HCT116 (cell line): ENCODE measurements at regions not wholly inside any gene's neighbourhood (a gene's known extent, or its start where the extent isn't known, plus 50 kb on each side); places are given as distances from the start of the nearest gene placed in this dataset.
"Not testable (repeated sequence)": the region's sequence is repeated elsewhere in the genome, so short reads cannot be mapped to it uniquely, and the experiment has no call there.

Experiments used
- ATAC-seq: fragments of 200-7000 bp; cut with Tn5 transposase; 2 replicates; pipeline ENCODE4 v1.9.1; 2020; ENCODE audit warnings: mild to moderate bottlenecking, moderate library complexity
- BruUV-seq: library from RNA; stranded (reverse); fragments of 400-500 nt; replicated peaks from 2 replicates; lab custom pipeline; 2021; lab: Mats Ljungman, UMichigan
- CTCF ChIA-PET: fragments of 300-600 bp; sonication (Branson Sonifier 250); formaldehyde crosslinking; loops from one replicate; lab custom pipeline; 2021; ENCODE audit warnings: antibody characterized with exemption; lab: Charles Lee
- POLR2A ChIA-PET: fragments of 300-600, 350-600 bp; sonication (Branson Sonifier 250); formaldehyde crosslinking; loops from one replicate; lab custom pipeline; 2021; ENCODE audit warnings: antibody characterized with exemption; lab: Charles Lee
- RAD21 ChIA-PET, 2 experiments: fragments of 300-600 bp; sonication (Branson Sonifier 250); formaldehyde crosslinking; loops; one replicate each; lab custom pipeline; 2023; ENCODE audit warnings: low total read pairs in 2 of 2; ENCODE audit not compliant: uncharacterized antibody in 2 of 2, unreplicated experiment in 2 of 2, low non-redundant PET in 1 of 2; lab: Charles Lee
- DNase-seq: peaks from one replicate; pipeline ENCODE4 v3.0.0-alpha.2; 2010; ENCODE audit warnings: low read depth, low spot score
- H2AFZ ChIP-seq: fragments of 200-600 bp; shearing (Covaris generic), sonication (generic); 2 replicates; pipeline ENCODE4 v1.6.1; 2017; ENCODE audit warnings: low read depth, mixed run types, mixed read lengths, antibody characterized with exemption, low read length; ENCODE audit not compliant: poor library complexity, severe bottlenecking
- H3K27ac ChIP-seq: 2 replicates; pipeline ENCODE4 v1.5.1; 2012; ENCODE audit warnings: low read depth, low read length
- H3K27me3 ChIP-seq: fragments of 200-600 bp; sonication (generic); 2 replicates; pipeline ENCODE4 v1.6.1; 2016; ENCODE audit warnings: mixed run types, low read length, mixed read lengths; ENCODE audit not compliant: insufficient read depth
- H3K36me3 ChIP-seq, 2 experiments: fragments of 200-500 bp in 1 of 2; fragments of 200-600 bp in 1 of 2; sonication (Bioruptor generic) in 1 of 2; sonication (generic) in 1 of 2; 2 replicates each; pipeline versions ENCODE4 v1.5.1 to v1.6.1; 2014 to 2016; ENCODE audit warnings: low read length in 2 of 2, inconsistent platforms in 1 of 2, mixed read lengths in 1 of 2, mixed run types in 1 of 2; ENCODE audit not compliant: insufficient read depth in 2 of 2, control insufficient read depth in 1 of 2
- H3K4me1 ChIP-seq, 2 experiments: fragments of 200-600 bp in 1 of 2; sonication (generic) in 1 of 2; 2 replicates each; pipeline versions ENCODE4 v1.5.1 to v1.6.1; 2012 to 2017; ENCODE audit warnings: low read length in 2 of 2, inconsistent platforms in 1 of 2, mild to moderate bottlenecking in 1 of 2, mixed read lengths in 1 of 2, mixed run types in 1 of 2, moderate library complexity in 1 of 2; ENCODE audit not compliant: insufficient read depth in 2 of 2, control insufficient read depth in 1 of 2
- H3K4me2 ChIP-seq: fragments of 200-600 bp; sonication (generic); 2 replicates; pipeline ENCODE4 v1.6.1; 2017; ENCODE audit warnings: mixed run types, low read length, mixed read lengths
- H3K4me3 ChIP-seq, 2 experiments: fragments of 200-600 bp in 1 of 2; sonication (generic) in 1 of 2; replicated peaks in 1 of 2; 2 replicates each; pipeline ENCODE4 v1.5.1; 2011 to 2016; ENCODE audit warnings: low read length in 2 of 2, control low read depth in 1 of 2, low read depth in 1 of 2, mild to moderate bottlenecking in 1 of 2, mixed read lengths in 1 of 2, mixed run types in 1 of 2
- H3K79me2 ChIP-seq: fragments of 200-600 bp; sonication (generic); 2 replicates; pipeline ENCODE4 v1.6.1; 2017; ENCODE audit warnings: mild to moderate bottlenecking, mixed run types, low read length, moderate library complexity, mixed read lengths; ENCODE audit not compliant: insufficient read depth
- H3K9ac ChIP-seq: fragments of 200-600 bp; sonication (generic); 2 replicates; pipeline ENCODE4 v1.6.1; 2016; ENCODE audit warnings: low read length, mixed read lengths
- H3K9me2 ChIP-seq: fragments of 200-600 bp; sonication (generic), shearing (Covaris generic); 2 replicates; pipeline ENCODE4 v1.6.1; 2017; ENCODE audit warnings: mixed run types, mild to moderate bottlenecking, moderate library complexity; ENCODE audit not compliant: insufficient read depth
- H3K9me3 ChIP-seq, 2 experiments: fragments of 200-500 bp in 1 of 2; fragments of 200-600 bp in 1 of 2; sonication (Bioruptor generic) in 1 of 2; sonication (generic) in 1 of 2; 2 replicates each; pipeline ENCODE4 v1.6.1; 2014 to 2017; ENCODE audit warnings: low read length in 2 of 2, mixed read lengths in 2 of 2, inconsistent platforms in 1 of 2, low read depth in 1 of 2, mild to moderate bottlenecking in 1 of 2, mixed run types in 1 of 2, moderate library complexity in 1 of 2; ENCODE audit not compliant: control insufficient read depth in 1 of 2, insufficient read depth in 1 of 2
- H4K20me1 ChIP-seq: fragments of 200-600 bp; sonication (generic), shearing (Covaris generic); 2 replicates; pipeline ENCODE4 v1.6.1; 2017; ENCODE audit warnings: mixed run types, mild to moderate bottlenecking, moderate library complexity; ENCODE audit not compliant: insufficient read depth
- intact Hi-C: fragments of 100-400 bp; cut with micrococcal nuclease; formaldehyde crosslinking; loops from 2 replicates; pipeline ENCODE4 v1.10.0; 2022

DNA sequence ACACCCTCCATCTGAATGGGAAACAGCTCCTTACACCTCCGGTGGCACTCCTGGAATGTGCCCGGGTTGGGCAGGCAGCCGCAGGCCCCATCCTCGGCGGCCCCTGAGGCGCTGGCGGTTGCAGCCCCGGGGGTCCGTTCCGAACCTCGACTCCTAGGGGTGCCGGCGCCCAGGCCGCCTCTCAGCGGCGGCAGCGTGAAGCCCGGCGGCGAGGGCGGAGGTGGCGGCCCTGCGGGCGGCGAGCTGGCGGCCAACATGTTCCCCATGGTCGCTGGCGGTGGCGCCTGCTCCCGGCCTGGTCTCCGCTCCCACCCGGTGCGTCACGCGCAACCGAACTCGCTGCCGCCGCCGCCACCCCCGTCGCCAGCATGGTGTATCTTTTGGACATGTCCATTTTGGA is 165.2 kb downstream of the POTEH start:
- DNase-seq, H3K9ac ChIP-seq, H3K27me3 ChIP-seq, H3K79me2 ChIP-seq, H3K4me1 ChIP-seq, H3K4me3 ChIP-seq, H3K9me3 ChIP-seq, H4K20me1 ChIP-seq, POLR2A ChIA-PET, H2AFZ ChIP-seq, H3K9me2 ChIP-seq, intact Hi-C loops, CTCF ChIA-PET, BruUV-seq, H3K4me2 ChIP-seq, ATAC-seq, H3K36me3 ChIP-seq, H3K27ac ChIP-seq, RAD21 ChIA-PET: not testable (repeated sequence)

- ATAC-seq, BruUV-seq, intact Hi-C loops, POLR2A ChIA-PET, RAD21 ChIA-PET, H3K27ac ChIP-seq, H3K4me3 ChIP-seq, DNase-seq, H4K20me1 ChIP-seq, H3K9me2 ChIP-seq, H3K36me3 ChIP-seq, H3K9ac ChIP-seq, CTCF ChIA-PET, H3K4me1 ChIP-seq, H2AFZ ChIP-seq, H3K27me3 ChIP-seq, H3K9me3 ChIP-seq, H3K4me2 ChIP-seq, H3K79me2 ChIP-seq: not testable (repeated sequence)
These were observed 191.1 kb downstream of the POTEH start for GRCh38 chr22:15880926-15881325.

- H4K20me1 ChIP-seq, H3K4me2 ChIP-seq, H3K9me2 ChIP-seq, H3K9me3 ChIP-seq, CTCF ChIA-PET, BruUV-seq, H3K4me3 ChIP-seq, ATAC-seq, RAD21 ChIA-PET, H3K4me1 ChIP-seq, H3K27ac ChIP-seq, H3K9ac ChIP-seq, POLR2A ChIA-PET, H2AFZ ChIP-seq, H3K79me2 ChIP-seq, H3K27me3 ChIP-seq, DNase-seq, H3K36me3 ChIP-seq, intact Hi-C loops: not testable (repeated sequence)
These were observed 214.5 kb downstream of the POTEH start for GRCh38 chr22:15904326-15904725.

- H2AFZ ChIP-seq, H3K9me3 ChIP-seq, H3K36me3 ChIP-seq, POLR2A ChIA-PET, DNase-seq, intact Hi-C loops, H3K27me3 ChIP-seq, BruUV-seq, H3K4me1 ChIP-seq, H3K4me3 ChIP-seq, ATAC-seq, H3K4me2 ChIP-seq, RAD21 ChIA-PET, H3K27ac ChIP-seq, H4K20me1 ChIP-seq, H3K9me2 ChIP-seq, H3K79me2 ChIP-seq, H3K9ac ChIP-seq, CTCF ChIA-PET: not testable (repeated sequence)
These were observed 221.9 kb downstream of the POTEH start for GRCh38 chr22:15911704-15912103.

GRCh38 chr22:15919120-15919519 is 229.3 kb downstream of the POTEH start:
- H3K9ac ChIP-seq, CTCF ChIA-PET, H3K4me2 ChIP-seq, H3K4me1 ChIP-seq, intact Hi-C loops, RAD21 ChIA-PET, DNase-seq, H3K9me3 ChIP-seq, H4K20me1 ChIP-seq, H3K79me2 ChIP-seq, H3K9me2 ChIP-seq, POLR2A ChIA-PET, ATAC-seq, H3K4me3 ChIP-seq, H2AFZ ChIP-seq, H3K36me3 ChIP-seq, H3K27ac ChIP-seq, H3K27me3 ChIP-seq, BruUV-seq: not testable (repeated sequence)
